ENCODE measurements at regions not wholly inside any gene's neighbourhood (a gene's known extent, or its start where the extent isn't known, plus 50 kb on each side); places are given as distances from the start of the nearest gene placed in this dataset.
"Not testable (repeated sequence)": the region's sequence is repeated elsewhere in the genome, so short reads cannot be mapped to it uniquely, and the experiment has no call there.

- TF ChIP-seq CTCF (conservative IDR thresholded peaks at IDR 0.05; ENCODE audit: low read depth): no peak
- ChIA-PET CTCF (no interaction called here), POLR2A (ENCODE audit: low non-redundant PET) (no interaction called here)
- no peak overlapping the region for H3K27ac ChIP-seq
- no peak for DNase-seq (ENCODE audit: low spot score)
These were observed 59.3 kb upstream of the GPCPD1 start for GRCh38 chr20:5670036-5670536.

DNA sequence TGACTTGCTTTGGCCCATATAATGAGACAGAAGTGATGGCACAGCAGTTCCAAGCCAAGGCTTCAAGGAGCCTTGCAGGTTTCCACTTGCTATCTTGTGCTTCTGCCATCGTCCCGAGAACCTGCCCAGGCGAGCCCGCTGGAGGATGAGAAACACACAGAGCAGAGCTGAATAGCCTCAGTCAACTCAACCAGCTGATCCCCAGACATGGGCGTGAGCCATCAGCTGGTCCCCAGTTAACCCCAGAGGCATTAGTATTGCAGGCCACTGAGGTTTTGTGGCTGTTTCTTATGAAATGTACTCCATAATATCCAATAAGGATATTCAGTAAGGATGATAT is 57.7 kb upstream of the GPCPD1 start:
- DNase-seq (ENCODE audit: low spot score): peak; percentile 78
- TF ChIP-seq CTCF (conservative IDR thresholded peaks at IDR 0.05; ENCODE audit: low read depth): no peak
- peak overlapping the region; percentile 82 for H3K27ac ChIP-seq
- POLR2A ChIA-PET (ENCODE audit: low non-redundant PET): no interaction called here
- CTCF ChIA-PET: interaction anchor here (0.5 to 0.7 kb wide), 3 partner anchors 24 to 320 kb away, joined by 3 to 5 read pairs (median 4); no protein-coding TSS in a partner anchor

- ChIA-PET POLR2A (ENCODE audit: low non-redundant PET) (interaction anchor here (0.5 kb wide), 1 partner anchor 95 kb away, joined by 9 read pairs; no protein-coding TSS in a partner anchor), CTCF (interaction anchor here (0.5 to 0.6 kb wide), 3 partner anchors 13 to 321 kb away, joined by 4 to 5 read pairs (median 4); no protein-coding TSS in a partner anchor)
- DNase-seq (ENCODE audit: low spot score): peak; percentile 30
- no peak for TF ChIP-seq CTCF (conservative IDR thresholded peaks at IDR 0.05; ENCODE audit: low read depth)
- H3K27ac ChIP-seq: peak overlapping the region; percentile 82
These were observed 57.1 kb upstream of the GPCPD1 start for GRCh38 chr20:5667705-5668528.

DNA sequence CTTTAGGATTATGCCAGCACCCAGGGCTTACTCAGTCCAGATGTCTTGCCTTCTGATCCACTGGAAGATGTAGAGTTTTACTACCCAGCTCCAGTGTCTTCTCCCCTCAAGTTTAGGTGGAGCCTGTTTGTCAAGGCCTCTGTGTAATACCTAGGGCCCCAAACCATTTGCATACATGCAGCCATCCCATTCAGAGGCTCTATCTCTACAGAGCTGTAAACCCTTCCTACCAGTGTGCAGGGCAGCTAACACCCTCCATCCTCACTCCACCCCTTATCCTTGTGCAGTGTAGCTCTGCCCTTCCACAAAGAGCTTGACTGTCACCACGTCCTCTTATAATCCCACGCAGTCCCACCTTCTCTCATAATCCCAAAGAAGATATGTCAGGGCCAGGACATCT is 54.6 kb upstream of the GPCPD1 start:
- no peak for TF ChIP-seq CTCF (conservative IDR thresholded peaks at IDR 0.05; ENCODE audit: low read depth)
- no peak for DNase-seq (ENCODE audit: low spot score)
- ChIA-PET POLR2A (ENCODE audit: low non-redundant PET) (no interaction called here), CTCF (interaction anchor here (0.9 kb wide), 1 partner anchor 35 kb away, joined by 3 read pairs; no protein-coding TSS in a partner anchor)
- no peak overlapping the region for H3K27ac ChIP-seq

DNA sequence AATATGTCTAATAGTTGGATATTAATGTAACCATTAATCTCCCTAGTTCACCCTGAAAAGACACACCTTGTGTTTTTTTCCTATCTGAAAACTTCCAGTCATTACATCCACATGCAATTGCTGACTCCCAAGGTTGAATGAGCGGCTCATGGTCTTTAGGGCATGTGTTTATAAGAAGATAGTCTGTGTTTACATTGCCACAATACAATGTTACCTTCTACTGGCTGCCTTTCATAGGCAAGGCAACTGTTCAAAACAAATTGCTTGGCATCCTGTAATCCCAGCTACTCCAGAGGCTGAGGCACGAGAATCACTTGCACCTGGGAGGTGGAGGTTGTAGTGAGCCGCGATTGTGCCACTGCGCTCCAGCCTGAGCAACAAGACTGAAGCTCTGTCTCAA is 52.6 kb upstream of the GPCPD1 start:
- ChIA-PET CTCF (no interaction called here), POLR2A (ENCODE audit: low non-redundant PET) (no interaction called here)
- DNase-seq (ENCODE audit: low spot score): no peak
- no peak for TF ChIP-seq CTCF (conservative IDR thresholded peaks at IDR 0.05; ENCODE audit: low read depth)
- H3K27ac ChIP-seq: no peak overlapping the region

- no peak overlapping the region for H3K27ac ChIP-seq
- DNase-seq (ENCODE audit: low spot score): no peak
- ChIA-PET CTCF (interaction anchor here (0.6 kb wide), 1 partner anchor 75 kb away, joined by 6 read pairs; no protein-coding TSS in a partner anchor), POLR2A (ENCODE audit: low non-redundant PET) (no interaction called here)
- TF ChIP-seq CTCF (conservative IDR thresholded peaks at IDR 0.05; ENCODE audit: low read depth): no peak
These were observed 52.0 kb upstream of the GPCPD1 start for GRCh38 chr20:5662769-5663168.

DNA sequence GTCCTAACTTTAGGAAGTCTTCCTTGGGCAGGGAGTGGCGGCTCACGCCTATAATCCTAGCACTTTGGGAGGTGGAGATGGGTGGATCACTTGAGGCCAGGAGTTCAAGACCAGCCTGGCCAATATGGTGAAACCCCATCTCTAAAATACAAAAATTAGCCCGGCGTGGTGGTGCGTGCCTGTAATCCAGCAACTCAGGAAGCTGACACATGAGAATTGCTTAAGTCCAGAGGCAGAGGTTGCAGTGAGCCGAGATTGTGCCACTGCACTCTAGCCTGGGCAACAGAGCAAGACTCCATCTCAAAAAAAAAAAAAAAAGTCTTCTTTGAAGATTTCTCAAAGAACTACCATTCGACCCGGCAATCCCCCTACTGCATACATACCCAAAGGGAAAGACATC is 50.0 kb upstream of the GPCPD1 start:
- H3K27ac ChIP-seq; POLR2A ChIA-PET (ENCODE audit: low non-redundant PET); CTCF ChIA-PET: not testable (repeated sequence)

More for the DNA sequence above, 50.0 kb upstream of the GPCPD1 start:
- DNase-seq (ENCODE audit: low spot score): not testable (repeated sequence)
